GM12878 (cell line): ENCODE measurements at regions not wholly inside any gene's neighbourhood (a gene's known extent, or its start where the extent isn't known, plus 50 kb on each side); places are given as distances from the start of the nearest gene placed in this dataset.

ENCODE experiments used
- ATAC-seq: fragments of 200-7000 bp; cut with Tn5 transposase; 3 replicates; pipeline ENCODE4 v1.9.1; 2020; ENCODE audit warnings: mild to moderate bottlenecking, moderate library complexity
- BruUV-seq: library from RNA; stranded (reverse); fragments of 400-500 nt; replicated peaks from 2 replicates; lab custom pipeline; 2021; lab: Mats Ljungman, UMichigan
- CTCF ChIA-PET: fragments of 300-600 bp; sonication (Branson Sonifier 250); formaldehyde crosslinking; extraction: SDS; loops from one replicate; lab custom pipeline; 2021; ENCODE audit warnings: inconsistent platforms; lab: Yijun Ruan, JAX
- POLR2A ChIA-PET: fragments of 350-600 bp; formaldehyde crosslinking; extraction: SDS; loops from one replicate; lab custom pipeline; 2021; ENCODE audit warnings: inconsistent platforms; lab: Charles Lee
- RAD21 ChIA-PET: fragments of 300-600 bp; sonication (Branson Sonifier 250); formaldehyde crosslinking; loops from one replicate; lab custom pipeline; 2023; ENCODE audit warnings: antibody characterized with exemption; ENCODE audit not compliant: unreplicated experiment; lab: Charles Lee
- SMC1A ChIA-PET: fragments of 300-600 bp; sonication (Branson Sonifier 250); formaldehyde crosslinking; loops from one replicate; lab custom pipeline; 2023; ENCODE audit not compliant: unreplicated experiment, uncharacterized antibody; lab: Charles Lee
- DNase-seq: peaks from one replicate; pipeline ENCODE4 v3.0.0-alpha.2; 2011; ENCODE audit warnings: low read depth, low spot score
- FAIRE-seq: peaks from 3 replicates; lab custom pipeline; 2011; peaks lifted over from hg19 to GRCh38; lab: Jason Lieb, UNC
- H2AFZ ChIP-seq: 2 replicates; pipeline ENCODE4 v1.6.0; 2011; ENCODE audit warnings: low read depth, low read length, control low read depth; ENCODE audit not compliant: control insufficient read depth
- H3K27ac ChIP-seq: 2 replicates; pipeline ENCODE4 v1.5.1; 2011; ENCODE audit warnings: control low read depth; ENCODE audit not compliant: control insufficient read depth, insufficient read depth
- H3K27me3 ChIP-seq, 2 experiments: replicated peaks in 1 of 2; 2 replicates each; pipeline versions ENCODE4 v1.6.0 to v1.6.1; 2011; ENCODE audit warnings: low read length in 1 of 2; ENCODE audit not compliant: control insufficient read depth in 2 of 2, insufficient read depth in 2 of 2
- H3K36me3 ChIP-seq, 2 experiments: 2 replicates each; pipeline ENCODE4 v1.5.1; 2011; ENCODE audit warnings: low read length in 1 of 2; ENCODE audit not compliant: control insufficient read depth in 2 of 2, insufficient read depth in 2 of 2
- H3K4me1 ChIP-seq: 2 replicates; pipeline ENCODE4 v1.6.1; 2011; ENCODE audit warnings: mild to moderate bottlenecking, low read length, moderate library complexity, mixed read lengths; ENCODE audit not compliant: control insufficient read depth, insufficient read depth
- H3K4me2 ChIP-seq: 2 replicates; pipeline ENCODE4 v1.6.0; 2011; ENCODE audit warnings: control low read depth; ENCODE audit not compliant: control insufficient read depth, insufficient read depth
- H3K4me3 ChIP-seq: fragments of 200-600 bp; sonication (generic); 2 replicates; pipeline ENCODE4 v1.5.1; 2016
- H3K79me2 ChIP-seq: 2 replicates; pipeline ENCODE4 v1.6.0; 2011; ENCODE audit warnings: low read length; ENCODE audit not compliant: control insufficient read depth, insufficient read depth
- H3K9ac ChIP-seq: 2 replicates; pipeline ENCODE4 v1.8.0; 2011; ENCODE audit warnings: low read length, control low read depth, mixed read lengths; ENCODE audit not compliant: control insufficient read depth, insufficient read depth
- H3K9me3 ChIP-seq: replicated peaks from 3 replicates; pipeline ENCODE4 v1.5.1; 2011; ENCODE audit warnings: mild to moderate bottlenecking, low read length; ENCODE audit not compliant: control insufficient read depth, insufficient read depth
- H4K20me1 ChIP-seq: 2 replicates; pipeline ENCODE4 v1.6.0; 2011; ENCODE audit not compliant: control insufficient read depth, insufficient read depth
- CBFB ChIP-seq: IDR thresholded peaks from 2 replicates; pipeline ENCODE4 v1.6.1; 2016; ENCODE audit warnings: antibody characterized with exemption, low read depth
- EGR1 ChIP-seq, 2 experiments: IDR thresholded peaks; 1 replicate in 1 of 2; 2 replicates in 1 of 2; pipeline ENCODE4 v1.6.1; 2011 to 2012; ENCODE audit warnings: low read depth in 2 of 2, low read length in 2 of 2, borderline replicate concordance in 1 of 2, mild to moderate bottlenecking in 1 of 2, moderate library complexity in 1 of 2
- GATAD2B ChIP-seq: fragments of 450-650 bp; conservative IDR thresholded peaks from 2 replicates; pipeline ENCODE4 v1.6.1; 2017; ENCODE audit warnings: low read depth, mild to moderate bottlenecking, moderate library complexity
- IKZF2 ChIP-seq, 2 experiments: fragments of 450-650 bp; IDR thresholded peaks; 2 replicates each; pipeline ENCODE4 v1.6.1; 2017; ENCODE audit warnings: mild to moderate bottlenecking in 2 of 2, moderate library complexity in 2 of 2
- MTA2 ChIP-seq: fragments of 450-650 bp; IDR thresholded peaks from 2 replicates; pipeline ENCODE4 v1.6.1; 2016; ENCODE audit warnings: low read depth, mild to moderate bottlenecking, moderate library complexity
- MYC ChIP-seq: IDR thresholded peaks from 2 replicates; pipeline ENCODE4 v1.6.1; 2011; ENCODE audit warnings: mild to moderate bottlenecking, low read length, moderate library complexity, inconsistent platforms; ENCODE audit not compliant: insufficient read depth, insufficient replicate concordance, insufficient read length, severe bottlenecking
- NFYB ChIP-seq: IDR thresholded peaks from 2 replicates; pipeline ENCODE4 v1.6.1; 2011; ENCODE audit warnings: low read depth, mild to moderate bottlenecking, low read length, improper control_type of control experiment, moderate library complexity; ENCODE audit not compliant: insufficient read depth
- PAX5 ChIP-seq: IDR thresholded peaks from 2 replicates; pipeline ENCODE4 v1.6.1; 2011; ENCODE audit warnings: low read depth, low read length, borderline replicate concordance
- ZNF217 ChIP-seq: fragments of 450-650 bp; IDR thresholded peaks from 2 replicates; pipeline ENCODE4 v1.6.1; 2017; ENCODE audit warnings: antibody characterized with exemption, mild to moderate bottlenecking
- ZNF687 ChIP-seq: fragments of 450-650 bp; IDR thresholded peaks from 2 replicates; pipeline ENCODE4 v1.6.1; 2017; ENCODE audit warnings: mild to moderate bottlenecking, moderate library complexity
- WGBS: methylation state at CpG from one replicate; pipeline ENCODE4 v1.1.6; 2016; ENCODE audit warnings: low lambda C conversion rate; ENCODE audit not compliant: insufficient replicate concordance, insufficient coverage; ENCODE audit errors: missing lambda C conversion rate; 5-methylcytosine and 5-hydroxymethylcytosine counted together
- in situ Hi-C: fragments of 300-500 bp; cut with MboI; formaldehyde crosslinking; loops from 9 replicates; pipeline ENCODE4 v1.14.3; 2018; ENCODE audit warnings: mixed read lengths
- intact Hi-C: fragments of 100-400 bp; cut with micrococcal nuclease; formaldehyde crosslinking; loops from one replicate; pipeline ENCODE4 v1.14.2; 2022; ENCODE audit not compliant: unreplicated experiment
- TF ChIP-seq, protein P1 (sequence below): IDR thresholded peaks from 2 replicates; pipeline ENCODE4 v1.6.1; 2011; ENCODE audit warnings: low read depth, low read length, improper control_type of control experiment, borderline replicate concordance
- TF ChIP-seq, protein P2 (sequence below): fragments of 450-650 bp; IDR thresholded peaks from 2 replicates; pipeline ENCODE4 v1.6.1; 2018; ENCODE audit warnings: mild to moderate bottlenecking, low read depth, moderate library complexity; ENCODE audit not compliant: partially characterized antibody

- no TSS peak for BruUV-seq
- DNase-seq (no peak), FAIRE-seq (no peak), ATAC-seq (no peak)
- Histone ChIP-seq H3K4me1 (no peaks in the 10 kb centered on the region), H3K27me3 (no peaks in the 10 kb centered on the region), H2AFZ (no peak overlapping the region), H3K36me3 (no peaks in the 10 kb centered on the region), H4K20me1 (no peaks in the 10 kb centered on the region), H3K79me2 (no peaks in the 10 kb centered on the region), H3K27ac (no peak overlapping the region), H3K9me3 (no peaks in the 10 kb centered on the region), H3K4me2 (no peak overlapping the region), H3K9ac (no peak overlapping the region), H3K4me3 (no peak overlapping the region)
- in situ Hi-C loops (no loop called here), intact Hi-C loops (no loop called here)
- ChIA-PET CTCF (no interaction called here), SMC1A (interaction anchor here (1.0 to 1.3 kb wide), 2 partner anchors 12 to 17 kb away, joined by 3 read pairs; no protein-coding TSS in a partner anchor), POLR2A (no interaction called here), RAD21 (no interaction called here)
- TF ChIP-seq EGR1 (IDR thresholded peaks at IDR 0.05; ENCODE audit: borderline replicate concordance in 1 of 2, low read depth in 2 of 2, low read length in 2 of 2) (no peak), MTA2 (no peak), IKZF2 (IDR thresholded peaks at IDR 0.05) (no peak), PAX5 (no peak), ZNF687 (no peak), CBFB (no peak), ZNF217 (no peak), GATAD2B (no peak), NFYB (no peak), MYC (no peak)
- TF ChIP-seq, protein P1, sequence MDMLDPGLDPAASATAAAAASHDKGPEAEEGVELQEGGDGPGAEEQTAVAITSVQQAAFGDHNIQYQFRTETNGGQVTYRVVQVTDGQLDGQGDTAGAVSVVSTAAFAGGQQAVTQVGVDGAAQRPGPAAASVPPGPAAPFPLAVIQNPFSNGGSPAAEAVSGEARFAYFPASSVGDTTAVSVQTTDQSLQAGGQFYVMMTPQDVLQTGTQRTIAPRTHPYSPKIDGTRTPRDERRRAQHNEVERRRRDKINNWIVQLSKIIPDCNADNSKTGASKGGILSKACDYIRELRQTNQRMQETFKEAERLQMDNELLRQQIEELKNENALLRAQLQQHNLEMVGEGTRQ = no peak
- TF ChIP-seq, protein P2, sequence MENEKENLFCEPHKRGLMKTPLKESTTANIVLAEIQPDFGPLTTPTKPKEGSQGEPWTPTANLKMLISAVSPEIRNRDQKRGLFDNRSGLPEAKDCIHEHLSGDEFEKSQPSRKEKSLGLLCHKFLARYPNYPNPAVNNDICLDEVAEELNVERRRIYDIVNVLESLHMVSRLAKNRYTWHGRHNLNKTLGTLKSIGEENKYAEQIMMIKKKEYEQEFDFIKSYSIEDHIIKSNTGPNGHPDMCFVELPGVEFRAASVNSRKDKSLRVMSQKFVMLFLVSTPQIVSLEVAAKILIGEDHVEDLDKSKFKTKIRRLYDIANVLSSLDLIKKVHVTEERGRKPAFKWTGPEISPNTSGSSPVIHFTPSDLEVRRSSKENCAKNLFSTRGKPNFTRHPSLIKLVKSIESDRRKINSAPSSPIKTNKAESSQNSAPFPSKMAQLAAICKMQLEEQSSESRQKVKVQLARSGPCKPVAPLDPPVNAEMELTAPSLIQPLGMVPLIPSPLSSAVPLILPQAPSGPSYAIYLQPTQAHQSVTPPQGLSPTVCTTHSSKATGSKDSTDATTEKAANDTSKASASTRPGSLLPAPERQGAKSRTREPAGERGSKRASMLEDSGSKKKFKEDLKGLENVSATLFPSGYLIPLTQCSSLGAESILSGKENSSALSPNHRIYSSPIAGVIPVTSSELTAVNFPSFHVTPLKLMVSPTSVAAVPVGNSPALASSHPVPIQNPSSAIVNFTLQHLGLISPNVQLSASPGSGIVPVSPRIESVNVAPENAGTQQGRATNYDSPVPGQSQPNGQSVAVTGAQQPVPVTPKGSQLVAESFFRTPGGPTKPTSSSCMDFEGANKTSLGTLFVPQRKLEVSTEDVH = no peak
- WGBS = 19% methylated on average over 3 of the region's 3 CpGs
Observed at GRCh38 chr3:176247191-176247590, 950.1 kb downstream of the TBL1XR1 start.
